ENCODE measurements at regions not wholly inside any gene's neighbourhood (a gene's known extent, or its start where the extent isn't known, plus 50 kb on each side); places are given as distances from the start of the nearest gene placed in this dataset.

DNA sequence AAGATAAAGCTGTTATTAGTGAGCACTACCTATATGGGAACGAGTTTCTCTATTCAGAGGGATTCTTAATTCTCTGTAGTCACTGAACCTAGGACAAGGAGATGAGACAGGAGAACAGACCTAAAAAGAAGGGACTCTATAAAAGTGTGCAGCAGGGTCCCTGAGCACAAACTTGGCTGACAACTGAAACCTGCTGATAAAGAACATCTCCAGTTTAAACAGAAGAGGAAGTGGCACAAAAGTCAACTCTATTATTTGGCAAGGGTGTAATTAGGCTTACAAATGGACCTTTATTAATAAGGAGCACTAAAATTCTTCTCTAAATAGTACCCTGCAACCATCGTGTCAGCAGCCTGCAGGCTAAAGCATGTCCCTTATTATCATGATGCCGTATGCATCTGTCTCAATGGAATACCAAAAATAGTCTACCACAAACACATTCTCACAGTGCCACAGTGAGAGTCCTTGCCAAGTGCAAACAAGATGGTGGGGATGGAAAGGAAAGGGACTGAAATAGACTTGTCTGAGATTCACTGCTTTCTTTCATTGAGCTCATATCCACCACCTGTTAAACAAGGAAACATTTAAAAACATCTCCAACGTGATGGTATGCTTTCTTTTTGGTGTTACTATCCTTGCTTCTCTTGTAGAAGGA, 260.2 kb downstream of the INSIG2 start:
- TF ChIP-seq CTCF (IDR thresholded peaks at IDR 0.05) (no peak), POLR2A (IDR thresholded peaks at IDR 0.05) (no peak)

Data from thyroid gland (tissue), 4 donors.